ENCODE measurements at regions not wholly inside any gene's neighbourhood (a gene's known extent, or its start where the extent isn't known, plus 50 kb on each side); places are given as distances from the start of the nearest gene placed in this dataset.

DNA sequence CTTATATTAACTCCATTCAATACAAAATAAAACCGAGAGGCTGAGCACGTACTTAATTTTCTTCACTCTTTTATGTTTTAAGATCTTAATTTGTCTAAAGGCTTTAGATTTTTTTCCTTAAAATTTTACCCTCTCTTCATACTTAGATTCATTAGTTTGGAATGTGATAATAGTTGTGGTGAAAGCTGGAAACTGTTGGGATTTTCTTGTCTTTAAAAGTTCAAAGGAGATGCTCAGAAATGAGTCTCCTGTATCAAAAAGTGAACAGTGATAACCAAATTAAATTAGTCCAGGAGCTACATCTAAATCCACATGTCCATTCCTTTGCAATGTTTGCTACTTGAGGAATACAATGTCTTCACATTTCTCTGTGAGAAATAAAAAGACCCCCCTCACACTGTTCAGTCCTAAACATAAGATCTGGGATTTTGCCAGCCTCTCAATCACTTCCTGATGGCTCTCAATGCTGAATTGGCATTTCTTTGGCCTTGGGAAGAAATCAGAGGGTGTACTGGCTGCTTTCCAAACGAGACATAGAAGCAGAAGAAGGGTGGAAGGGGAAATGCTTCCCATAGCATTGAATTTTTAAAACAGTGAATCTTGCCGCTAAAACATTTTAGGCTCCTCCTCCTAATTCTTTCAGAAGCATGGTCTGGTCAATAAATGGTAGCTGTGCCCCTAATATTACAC lies 245.0 kb downstream of the SHOX2 start:
- TF ChIP-seq POU6F1 (CRISPR knock-in tag; IDR thresholded peaks at IDR 0.05; ENCODE audit: borderline replicate concordance, low read depth) (no peak), ARNTL (CRISPR knock-in tag; IDR thresholded peaks at IDR 0.05; ENCODE audit: borderline replicate concordance, low read depth) (no peak), PPARA (CRISPR knock-in tag; IDR thresholded peaks at IDR 0.05; ENCODE audit: borderline replicate concordance) (no peak), PATZ1 (CRISPR knock-in tag; IDR thresholded peaks at IDR 0.05; ENCODE audit: borderline replicate concordance) (no peak), ISL1 (CRISPR knock-in tag; IDR thresholded peaks at IDR 0.05) (no peak), ZNF70 (CRISPR knock-in tag; IDR thresholded peaks at IDR 0.05) (no peak), ESRRG (CRISPR knock-in tag; IDR thresholded peaks at IDR 0.05) (no peak), ZNF565 (CRISPR knock-in tag; conservative IDR thresholded peaks at IDR 0.05; ENCODE audit: low read depth) (no peak), ZFP30 (CRISPR knock-in tag; IDR thresholded peaks at IDR 0.05) (no peak), TOX (CRISPR knock-in tag; IDR thresholded peaks at IDR 0.05; ENCODE audit: borderline replicate concordance) (no peak), ZC3H10 (CRISPR knock-in tag; IDR thresholded peaks at IDR 0.05) (no peak), ZFP3 (CRISPR knock-in tag; IDR thresholded peaks at IDR 0.05) (no peak)
- TF ChIP-seq, protein P1, sequence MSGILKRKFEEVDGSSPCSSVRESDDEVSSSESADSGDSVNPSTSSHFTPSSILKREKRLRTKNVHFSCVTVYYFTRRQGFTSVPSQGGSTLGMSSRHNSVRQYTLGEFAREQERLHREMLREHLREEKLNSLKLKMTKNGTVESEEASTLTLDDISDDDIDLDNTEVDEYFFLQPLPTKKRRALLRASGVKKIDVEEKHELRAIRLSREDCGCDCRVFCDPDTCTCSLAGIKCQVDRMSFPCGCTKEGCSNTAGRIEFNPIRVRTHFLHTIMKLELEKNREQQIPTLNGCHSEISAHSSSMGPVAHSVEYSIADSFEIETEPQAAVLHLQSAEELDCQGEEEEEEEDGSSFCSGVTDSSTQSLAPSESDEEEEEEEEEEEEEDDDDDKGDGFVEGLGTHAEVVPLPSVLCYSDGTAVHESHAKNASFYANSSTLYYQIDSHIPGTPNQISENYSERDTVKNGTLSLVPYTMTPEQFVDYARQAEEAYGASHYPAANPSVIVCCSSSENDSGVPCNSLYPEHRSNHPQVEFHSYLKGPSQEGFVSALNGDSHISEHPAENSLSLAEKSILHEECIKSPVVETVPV (CRISPR knock-in tag; IDR thresholded peaks at IDR 0.05), result no peak
- TF ChIP-seq, protein P2, sequence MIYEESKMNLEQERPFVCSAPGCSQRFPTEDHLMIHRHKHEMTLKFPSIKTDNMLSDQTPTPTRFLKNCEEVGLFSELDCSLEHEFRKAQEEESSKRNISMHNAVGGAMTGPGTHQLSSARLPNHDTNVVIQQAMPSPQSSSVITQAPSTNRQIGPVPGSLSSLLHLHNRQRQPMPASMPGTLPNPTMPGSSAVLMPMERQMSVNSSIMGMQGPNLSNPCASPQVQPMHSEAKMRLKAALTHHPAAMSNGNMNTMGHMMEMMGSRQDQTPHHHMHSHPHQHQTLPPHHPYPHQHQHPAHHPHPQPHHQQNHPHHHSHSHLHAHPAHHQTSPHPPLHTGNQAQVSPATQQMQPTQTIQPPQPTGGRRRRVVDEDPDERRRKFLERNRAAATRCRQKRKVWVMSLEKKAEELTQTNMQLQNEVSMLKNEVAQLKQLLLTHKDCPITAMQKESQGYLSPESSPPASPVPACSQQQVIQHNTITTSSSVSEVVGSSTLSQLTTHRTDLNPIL (CRISPR knock-in tag; IDR thresholded peaks at IDR 0.05; ENCODE audit: low read depth), result no peak
